ENCODE measurements at regions not wholly inside any gene's neighbourhood (a gene's known extent, or its start where the extent isn't known, plus 50 kb on each side); places are given as distances from the start of the nearest gene placed in this dataset.

DNA sequence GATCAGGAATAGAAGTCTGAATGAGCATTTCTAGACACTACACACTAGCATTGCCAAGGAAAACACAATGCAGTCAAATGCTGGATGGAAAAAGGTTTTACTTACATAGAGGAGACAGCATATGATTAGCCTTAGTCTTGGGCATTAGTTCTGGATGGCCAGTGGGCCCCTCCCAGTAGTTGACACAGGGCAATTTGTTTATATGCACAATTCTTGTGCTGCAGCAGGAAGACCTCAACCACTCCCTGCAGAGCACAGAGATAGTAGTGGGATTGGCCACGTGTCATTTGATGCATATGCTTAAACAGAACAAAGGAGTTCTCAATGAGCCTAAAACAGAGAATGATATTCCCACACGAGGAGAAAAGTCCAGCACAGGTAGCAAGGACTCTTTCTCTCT lies 1496.2 kb upstream of the CDH6 start:
- no peaks in the 10 kb centered on the region for H3K4me1 ChIP-seq
- no peaks in the 10 kb centered on the region for H3K36me3 ChIP-seq
- DNase-seq, result no peak
- no peak overlapping the region for H3K4me3 ChIP-seq
- TF ChIP-seq POLR2A (IDR thresholded peaks at IDR 0.05), result no peak
- TF ChIP-seq, protein P1, sequence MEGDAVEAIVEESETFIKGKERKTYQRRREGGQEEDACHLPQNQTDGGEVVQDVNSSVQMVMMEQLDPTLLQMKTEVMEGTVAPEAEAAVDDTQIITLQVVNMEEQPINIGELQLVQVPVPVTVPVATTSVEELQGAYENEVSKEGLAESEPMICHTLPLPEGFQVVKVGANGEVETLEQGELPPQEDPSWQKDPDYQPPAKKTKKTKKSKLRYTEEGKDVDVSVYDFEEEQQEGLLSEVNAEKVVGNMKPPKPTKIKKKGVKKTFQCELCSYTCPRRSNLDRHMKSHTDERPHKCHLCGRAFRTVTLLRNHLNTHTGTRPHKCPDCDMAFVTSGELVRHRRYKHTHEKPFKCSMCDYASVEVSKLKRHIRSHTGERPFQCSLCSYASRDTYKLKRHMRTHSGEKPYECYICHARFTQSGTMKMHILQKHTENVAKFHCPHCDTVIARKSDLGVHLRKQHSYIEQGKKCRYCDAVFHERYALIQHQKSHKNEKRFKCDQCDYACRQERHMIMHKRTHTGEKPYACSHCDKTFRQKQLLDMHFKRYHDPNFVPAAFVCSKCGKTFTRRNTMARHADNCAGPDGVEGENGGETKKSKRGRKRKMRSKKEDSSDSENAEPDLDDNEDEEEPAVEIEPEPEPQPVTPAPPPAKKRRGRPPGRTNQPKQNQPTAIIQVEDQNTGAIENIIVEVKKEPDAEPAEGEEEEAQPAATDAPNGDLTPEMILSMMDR (IDR thresholded peaks at IDR 0.05), result no peak
- no peak overlapping the region for H3K27ac ChIP-seq
- H3K9me3 ChIP-seq, result no peaks in the 10 kb centered on the region
- no peaks in the 10 kb centered on the region for H3K27me3 ChIP-seq

GRCh38 chr5:29672678-29673077 lies 1520.8 kb upstream of the CDH6 start:
- Histone ChIP-seq H3K9me3 (no peaks in the 10 kb centered on the region), H3K4me1 (no peaks in the 10 kb centered on the region), H3K27ac (no peak overlapping the region), H3K27me3 (no peaks in the 10 kb centered on the region), H3K4me3 (no peak overlapping the region), H3K36me3 (no peaks in the 10 kb centered on the region)
- no peak for TF ChIP-seq POLR2A (IDR thresholded peaks at IDR 0.05)
- TF ChIP-seq, protein P1 (IDR thresholded peaks at IDR 0.05), result no peak
- no peak for DNase-seq

DNA sequence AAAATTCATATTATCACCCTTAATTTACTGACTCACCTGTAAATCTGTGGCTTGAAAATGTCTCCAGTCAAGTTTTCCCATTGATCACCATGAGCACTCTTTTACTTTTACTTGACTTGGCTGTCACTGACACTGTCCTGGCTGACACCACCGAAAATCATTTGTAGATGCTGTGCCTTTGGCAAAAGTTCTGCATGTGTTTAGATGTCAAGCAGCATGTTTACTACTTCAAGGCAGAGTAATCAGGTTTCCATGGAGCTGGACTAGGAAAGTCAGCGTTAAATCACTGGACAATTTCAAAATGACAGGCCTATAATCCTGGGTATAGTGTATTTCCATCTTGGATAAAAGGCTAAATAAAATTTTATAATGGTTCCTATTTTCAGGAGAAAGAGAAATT lies 1530.6 kb upstream of the CDH6 start:
- no peak for TF ChIP-seq POLR2A (IDR thresholded peaks at IDR 0.05)
- TF ChIP-seq, protein P1 (IDR thresholded peaks at IDR 0.05), result no peak
- no peaks in the 10 kb centered on the region for H3K27me3 ChIP-seq
- no peak for DNase-seq

DNA sequence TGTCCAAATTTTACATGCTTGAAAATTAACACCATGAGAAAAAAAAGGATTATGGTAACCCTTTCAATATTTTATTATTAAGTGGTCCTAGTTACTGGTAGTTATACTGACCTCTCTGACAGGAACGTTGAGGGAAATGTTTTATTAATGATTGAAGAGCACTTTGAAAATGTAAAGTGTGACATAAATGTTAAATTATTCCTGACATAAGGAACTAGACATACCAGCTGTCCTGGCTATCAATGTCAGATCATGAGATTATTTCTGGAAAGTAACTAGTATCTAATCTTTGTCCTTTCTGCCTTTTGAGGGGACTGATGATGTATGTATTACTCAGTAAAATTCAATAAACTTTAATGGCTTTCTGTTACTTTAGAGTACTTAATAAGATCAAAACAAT lies 1538.5 kb upstream of the CDH6 start:
- Histone ChIP-seq H3K27me3 (no peaks in the 10 kb centered on the region), H3K36me3 (no peaks in the 10 kb centered on the region), H3K4me1 (no peaks in the 10 kb centered on the region), H3K4me3 (no peak overlapping the region), H3K9me3 (peaks cover 0 to 3% (median 0%) of the 10 kb centered on the region in 4 donors), H3K27ac (no peak overlapping the region)
- DNase-seq, result no peak
- TF ChIP-seq POLR2A (IDR thresholded peaks at IDR 0.05), result no peak
- TF ChIP-seq, protein P1 (IDR thresholded peaks at IDR 0.05), result no peak

More for the DNA sequence above, 1530.6 kb upstream of the CDH6 start:
- Histone ChIP-seq H3K36me3 (no peaks in the 10 kb centered on the region), H3K27ac (no peak overlapping the region), H3K4me3 (no peak overlapping the region), H3K9me3 (peaks cover 0 to 3% (median 0%) of the 10 kb centered on the region in 4 donors), H3K4me1 (no peaks in the 10 kb centered on the region)

- no peaks in the 10 kb centered on the region for H3K36me3 ChIP-seq
- no peak overlapping the region for H3K27ac ChIP-seq
- no peak overlapping the region for H3K4me3 ChIP-seq
- H3K9me3 ChIP-seq, result peaks cover 0 to 3% (median 0%) of the 10 kb centered on the region in 4 donors
- TF ChIP-seq, protein P1 (IDR thresholded peaks at IDR 0.05), result no peak
- TF ChIP-seq POLR2A (IDR thresholded peaks at IDR 0.05), result no peak
- no peak for DNase-seq
- no peaks in the 10 kb centered on the region for H3K27me3 ChIP-seq
- H3K4me1 ChIP-seq, result no peaks in the 10 kb centered on the region
These were observed 1544.2 kb upstream of the CDH6 start for GRCh38 chr5:29649321-29649720.

GRCh38 chr5:29642601-29643000 lies 1550.9 kb upstream of the CDH6 start:
- H3K36me3 ChIP-seq, result no peaks in the 10 kb centered on the region
- no peaks in the 10 kb centered on the region for H3K27me3 ChIP-seq
- TF ChIP-seq, protein P1 (IDR thresholded peaks at IDR 0.05), result no peak
- TF ChIP-seq POLR2A (IDR thresholded peaks at IDR 0.05), result no peak
- H3K4me3 ChIP-seq, result no peak overlapping the region
- peaks cover 0 to 2% (median 0%) of the 10 kb centered on the region in 4 donors for H3K9me3 ChIP-seq
- DNase-seq, result no peak
- no peak overlapping the region for H3K27ac ChIP-seq
- H3K4me1 ChIP-seq, result no peaks in the 10 kb centered on the region

Measured in Peyer's patch (tissue), 4 donors.